ENCODE measurements at regions not wholly inside any gene's neighbourhood (a gene's known extent, or its start where the extent isn't known, plus 50 kb on each side); places are given as distances from the start of the nearest gene placed in this dataset.
A peak's percentile ranks its signal among the peaks of the same experiment; 100 is the strongest.

DNA sequence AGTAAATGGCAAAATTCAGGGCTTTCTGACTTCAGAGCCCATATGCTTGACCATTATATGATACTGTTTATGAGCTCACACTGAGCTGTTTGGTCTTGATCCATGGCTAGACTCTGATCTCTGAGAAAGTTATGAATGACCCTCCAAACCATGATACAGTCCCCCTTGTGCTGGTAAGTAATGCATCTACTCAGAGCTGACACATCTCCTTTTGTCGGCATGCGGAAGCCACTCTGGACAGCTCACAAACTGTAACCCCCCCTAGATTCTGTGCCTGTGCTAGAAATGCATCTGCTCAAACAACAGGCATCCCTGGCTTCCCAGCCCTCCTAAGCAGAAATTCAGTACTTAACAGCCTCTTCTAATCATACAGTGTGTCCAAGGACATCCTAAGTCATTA is 150.8 kb upstream of the RAG2 start:
- TF ChIP-seq, protein P1, sequence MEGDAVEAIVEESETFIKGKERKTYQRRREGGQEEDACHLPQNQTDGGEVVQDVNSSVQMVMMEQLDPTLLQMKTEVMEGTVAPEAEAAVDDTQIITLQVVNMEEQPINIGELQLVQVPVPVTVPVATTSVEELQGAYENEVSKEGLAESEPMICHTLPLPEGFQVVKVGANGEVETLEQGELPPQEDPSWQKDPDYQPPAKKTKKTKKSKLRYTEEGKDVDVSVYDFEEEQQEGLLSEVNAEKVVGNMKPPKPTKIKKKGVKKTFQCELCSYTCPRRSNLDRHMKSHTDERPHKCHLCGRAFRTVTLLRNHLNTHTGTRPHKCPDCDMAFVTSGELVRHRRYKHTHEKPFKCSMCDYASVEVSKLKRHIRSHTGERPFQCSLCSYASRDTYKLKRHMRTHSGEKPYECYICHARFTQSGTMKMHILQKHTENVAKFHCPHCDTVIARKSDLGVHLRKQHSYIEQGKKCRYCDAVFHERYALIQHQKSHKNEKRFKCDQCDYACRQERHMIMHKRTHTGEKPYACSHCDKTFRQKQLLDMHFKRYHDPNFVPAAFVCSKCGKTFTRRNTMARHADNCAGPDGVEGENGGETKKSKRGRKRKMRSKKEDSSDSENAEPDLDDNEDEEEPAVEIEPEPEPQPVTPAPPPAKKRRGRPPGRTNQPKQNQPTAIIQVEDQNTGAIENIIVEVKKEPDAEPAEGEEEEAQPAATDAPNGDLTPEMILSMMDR (IDR thresholded peaks at IDR 0.05; ENCODE audit: insufficient read depth, low read length, severe bottlenecking), result no peak
- FAIRE-seq, result no peak
- Histone ChIP-seq H3K36me3 (ENCODE audit: control insufficient read depth, insufficient read depth, low read length) (no peaks in the 10 kb centered on the region), H3K4me3 (ENCODE audit: low read depth, low read length) (no peak overlapping the region), H3K27me3 (ENCODE audit: control insufficient read depth, insufficient read depth, low read length) (no peaks in the 10 kb centered on the region)
- no peak for DNase-seq (ENCODE audit: low read depth)

DNA sequence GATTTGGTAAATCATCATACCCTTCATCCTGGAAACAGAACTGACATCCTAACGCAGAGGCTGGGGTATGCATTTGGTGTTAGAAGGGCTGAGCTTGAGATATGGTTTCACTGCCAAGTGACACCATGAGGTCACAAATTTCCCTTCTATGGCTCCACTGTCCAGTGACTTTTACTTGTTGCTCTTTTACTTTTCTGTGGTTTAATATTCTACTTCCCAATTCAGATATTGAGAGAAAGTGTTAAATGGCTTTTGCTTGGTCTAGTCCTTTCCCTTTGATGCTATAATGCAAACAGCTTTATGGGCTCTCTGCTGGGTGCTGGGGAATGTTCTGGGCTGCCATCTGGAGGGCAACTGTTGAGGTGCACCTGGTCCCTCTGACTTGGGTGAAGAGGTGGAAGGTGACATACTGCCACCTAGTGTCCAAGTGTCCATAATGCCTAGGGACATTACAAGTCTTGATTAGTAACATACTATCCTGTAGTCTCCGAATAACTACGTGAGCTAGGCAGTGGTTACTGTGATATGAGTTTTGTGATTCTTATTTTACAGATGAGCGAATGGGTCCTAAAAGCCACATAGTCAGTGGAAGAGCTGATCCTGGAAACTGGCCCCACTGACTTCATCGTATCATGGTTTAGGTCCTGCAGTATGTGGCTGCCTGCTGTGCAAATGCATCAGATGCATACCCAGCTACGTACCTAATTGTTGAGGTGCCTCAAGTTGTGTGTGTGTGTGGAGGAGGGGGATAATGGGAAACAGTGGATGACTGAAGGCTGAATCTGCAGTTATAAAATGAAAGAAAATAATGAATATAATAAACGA is 149.1 kb upstream of the RAG2 start:
- DNase-seq (ENCODE audit: low read depth) (peak; percentile 91), FAIRE-seq (peak; percentile 94)
- TF ChIP-seq, protein P1 (IDR thresholded peaks at IDR 0.05; ENCODE audit: insufficient read depth, low read length, severe bottlenecking), result peak; percentile 95
- no peaks in the 10 kb centered on the region for H3K36me3 ChIP-seq (ENCODE audit: control insufficient read depth, insufficient read depth, low read length)
- no peaks in the 10 kb centered on the region for H3K27me3 ChIP-seq (ENCODE audit: control insufficient read depth, insufficient read depth, low read length)
- H3K4me3 ChIP-seq (ENCODE audit: low read depth, low read length), result no peak overlapping the region

GRCh38 chr11:36744375-36745168 is 146.5 kb upstream of the RAG2 start:
- TF ChIP-seq, protein P1 (IDR thresholded peaks at IDR 0.05; ENCODE audit: insufficient read depth, low read length, severe bottlenecking), result peak; percentile 76
- H3K27me3 ChIP-seq (ENCODE audit: control insufficient read depth, insufficient read depth, low read length), result no peaks in the 10 kb centered on the region
- no peak overlapping the region for H3K4me3 ChIP-seq (ENCODE audit: low read depth, low read length)
- FAIRE-seq (no peak), DNase-seq (ENCODE audit: low read depth) (peak; percentile 52)
- no peaks in the 10 kb centered on the region for H3K36me3 ChIP-seq (ENCODE audit: control insufficient read depth, insufficient read depth, low read length)

- TF ChIP-seq, protein P1 (IDR thresholded peaks at IDR 0.05; ENCODE audit: insufficient read depth, low read length, severe bottlenecking), result no peak
- Histone ChIP-seq H3K27me3 (ENCODE audit: control insufficient read depth, insufficient read depth, low read length) (no peaks in the 10 kb centered on the region), H3K4me3 (ENCODE audit: low read depth, low read length) (no peak overlapping the region), H3K36me3 (ENCODE audit: control insufficient read depth, insufficient read depth, low read length) (no peaks in the 10 kb centered on the region)
- DNase-seq (ENCODE audit: low read depth) (no peak), FAIRE-seq (no peak)
Observed at GRCh38 chr11:36743039-36743438, 145.0 kb upstream of the RAG2 start.

DNA sequence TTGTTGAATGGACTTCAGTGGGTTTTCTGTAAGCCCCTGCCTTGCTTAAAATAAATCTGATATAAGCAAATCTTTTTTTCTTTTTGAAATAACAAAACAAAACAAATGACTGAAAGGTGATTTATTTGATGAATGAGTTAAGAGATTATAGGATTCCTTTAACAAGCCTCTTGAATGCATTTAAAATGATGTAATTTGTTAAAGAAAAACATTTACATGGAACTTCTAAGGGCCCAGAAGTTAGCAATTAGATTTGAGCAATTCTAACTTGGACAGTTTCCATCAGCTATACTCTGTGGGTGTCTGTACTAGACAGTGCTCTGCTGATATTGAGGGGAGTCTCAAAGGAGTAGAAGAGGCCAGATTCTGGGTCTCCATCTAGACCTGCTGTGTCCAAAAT is 143.5 kb upstream of the RAG2 start:
- no peak for DNase-seq (ENCODE audit: low read depth)
- H3K27me3 ChIP-seq (ENCODE audit: control insufficient read depth, insufficient read depth, low read length), result no peaks in the 10 kb centered on the region
- TF ChIP-seq, protein P1 (IDR thresholded peaks at IDR 0.05; ENCODE audit: insufficient read depth, low read length, severe bottlenecking), result no peak
- no peak overlapping the region for H3K4me3 ChIP-seq (ENCODE audit: low read depth, low read length)
- no peak for FAIRE-seq
- H3K36me3 ChIP-seq (ENCODE audit: control insufficient read depth, insufficient read depth, low read length), result no peaks in the 10 kb centered on the region

Data from bronchial epithelial cell (primary cell).